Lung (tissue), 11 donors: ENCODE measurements at regions not wholly inside any gene's neighbourhood (a gene's known extent, or its start where the extent isn't known, plus 50 kb on each side); places are given as distances from the start of the nearest gene placed in this dataset.

Experiments used
- ATAC-seq: fragments of 200-7000 bp; cut with Tn5 transposase; one replicate; pipeline ENCODE4 v1.9.1; 2020; ENCODE audit warnings: moderate number of reproducible peaks; ENCODE audit not compliant: insufficient read depth, low FRiP score
- DNase-seq, 3 donors: peaks; one replicate each; pipeline ENCODE4 v3.0.0-alpha.2; 2013 to 2017
- H3K27ac ChIP-seq, 2 donors: one replicate each; pipeline ENCODE4 v1.5.1; 2013; ENCODE audit warnings: mild to moderate bottlenecking in 2 of 2, moderate library complexity in 2 of 2, control low read depth in 1 of 2, inconsistent platforms in 1 of 2, low read depth in 1 of 2, low read length in 1 of 2
- H3K27me3 ChIP-seq, 3 donors: one replicate each; pipeline ENCODE4 v1.5.1; 2013; ENCODE audit warnings: low read length in 2 of 3; ENCODE audit not compliant: control insufficient read depth in 3 of 3, insufficient read depth in 3 of 3
- H3K36me3 ChIP-seq, 4 donors: one replicate each; pipeline ENCODE4 v1.5.1; 2013; ENCODE audit warnings: low read length in 4 of 4, mild to moderate bottlenecking in 1 of 4, moderate library complexity in 1 of 4; ENCODE audit not compliant: control insufficient read depth in 4 of 4, insufficient read depth in 4 of 4
- H3K4me1 ChIP-seq, 5 donors: one replicate each; pipeline ENCODE4 v1.5.1; 2013; ENCODE audit warnings: low read length in 5 of 5, mild to moderate bottlenecking in 2 of 5, moderate library complexity in 1 of 5; ENCODE audit not compliant: control insufficient read depth in 5 of 5, insufficient read depth in 5 of 5
- H3K4me3 ChIP-seq: one replicate; pipeline ENCODE4 v1.5.1; 2013; ENCODE audit warnings: mild to moderate bottlenecking, control low read depth, moderate library complexity
- H3K9ac ChIP-seq, 2 donors: one replicate each; pipeline ENCODE4 v1.5.1; 2013; ENCODE audit warnings: low read length in 2 of 2, control low read depth in 1 of 2; ENCODE audit not compliant: insufficient read depth in 1 of 2
- H3K9me3 ChIP-seq, 4 donors: one replicate each; pipeline ENCODE4 v1.5.1; 2013; ENCODE audit warnings: low read length in 3 of 4, mild to moderate bottlenecking in 1 of 4, moderate library complexity in 1 of 4; ENCODE audit not compliant: control insufficient read depth in 4 of 4, insufficient read depth in 3 of 4
- CTCF ChIP-seq: IDR thresholded peaks from 2 replicates; pipeline ENCODE4 v1.5.1; 2012; ENCODE audit warnings: mild to moderate bottlenecking; ENCODE audit errors: control extremely low read depth, extremely low read depth
- WGBS, 2 donors: extraction: QIAGEN DNeasy Blood & Tissue Kit; methylation state at CpG; one replicate each; pipeline ENCODE4 v1.1.7; 2013; 5-methylcytosine and 5-hydroxymethylcytosine counted together
- donor health status: control.
- donor health status: control.
- donor health status: Bipolar disorder and iron deficiency.
- donor health status: healthy.
- donor health status: DM: yes; HTN: yes; CAD: no.

GRCh38 chrX:15191830-15192229, 78.1 kb downstream of the ASB9 start:
- no peak for ATAC-seq
- DNase-seq = no peak
- Histone ChIP-seq H3K27ac (no peak overlapping the region), H3K27me3 (peaks cover 2 to 53% (median 23%) of the 10 kb centered on the region in 3 donors), H3K9me3 (no peaks in the 10 kb centered on the region), H3K36me3 (no peaks in the 10 kb centered on the region), H3K9ac (no peak overlapping the region), H3K4me1 (no peaks in the 10 kb centered on the region), H3K4me3 (no peak overlapping the region)
- 70 to 88% methylated on average over 1 of the region's 1 CpG for WGBS, 2 donors
- TF ChIP-seq CTCF = no peak

- ATAC-seq (no peak), DNase-seq (no peak)
- H3K4me3 ChIP-seq = no peak overlapping the region
- no peak overlapping the region for H3K27ac ChIP-seq
- no peak overlapping the region for H3K9ac ChIP-seq
- WGBS, 2 donors = 62 to 80% methylated on average over 1 of the region's 1 CpG
- no peaks in the 10 kb centered on the region for H3K4me1 ChIP-seq
- H3K36me3 ChIP-seq = no peaks in the 10 kb centered on the region
- H3K27me3 ChIP-seq = peaks cover 2 to 39% (median 25%) of the 10 kb centered on the region in 3 donors
- TF ChIP-seq CTCF = no peak
- H3K9me3 ChIP-seq = no peaks in the 10 kb centered on the region
Measured at GRCh38 chrX:15188039-15188438, 81.8 kb downstream of the ASB9 start.

- WGBS, 2 donors = 69 to 95% methylated on average over 3 of the region's 3 CpGs
- no peak overlapping the region for H3K9ac ChIP-seq
- TF ChIP-seq CTCF = no peak
- DNase-seq = no peak
- no peaks in the 10 kb centered on the region for H3K36me3 ChIP-seq
- no peak overlapping the region for H3K4me3 ChIP-seq
- ATAC-seq = no peak
- H3K27ac ChIP-seq = no peak overlapping the region
- H3K9me3 ChIP-seq = no peaks in the 10 kb centered on the region
- H3K27me3 ChIP-seq = peaks cover 0 to 41% (median 11%) of the 10 kb centered on the region in 3 donors
- no peaks in the 10 kb centered on the region for H3K4me1 ChIP-seq
Measured at GRCh38 chrX:15177316-15177715, 92.6 kb downstream of the ASB9 start.

DNA sequence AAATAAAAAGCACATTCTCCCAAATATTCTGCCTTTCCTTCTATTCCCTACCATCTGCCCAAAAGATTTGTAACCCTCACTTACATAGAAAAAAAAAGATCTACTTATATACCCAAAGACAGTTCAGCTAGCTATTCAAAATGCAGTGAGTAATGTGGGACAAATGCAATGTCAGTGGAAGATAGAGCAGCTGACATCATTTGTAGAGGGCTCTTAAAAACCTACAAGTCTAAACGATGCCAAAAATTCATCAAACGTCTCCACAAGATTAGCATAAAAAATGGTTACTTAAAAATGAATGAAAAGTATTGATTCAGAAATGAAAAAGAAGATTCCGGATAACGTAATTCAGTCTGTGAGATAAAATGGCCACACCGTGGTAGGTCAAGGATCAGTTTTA, 96.5 kb downstream of the ASB9 start:
- Histone ChIP-seq H3K4me1 (peaks cover 0 to 4% (median 0%) of the 10 kb centered on the region in 5 donors), H3K4me3 (no peak overlapping the region), H3K9ac (no peak overlapping the region), H3K27ac (no peak overlapping the region), H3K9me3 (no peaks in the 10 kb centered on the region), H3K36me3 (no peaks in the 10 kb centered on the region), H3K27me3 (peaks cover 0 to 32% (median 11%) of the 10 kb centered on the region in 3 donors)
- 73 to 97% methylated on average over 5 of the region's 5 CpGs for WGBS, 2 donors
- DNase-seq = no peak
- no peak for ATAC-seq
- no peak for TF ChIP-seq CTCF
